ENCODE measurements at regions not wholly inside any gene's neighbourhood (a gene's known extent, or its start where the extent isn't known, plus 50 kb on each side); places are given as distances from the start of the nearest gene placed in this dataset.

- DNase-seq (ENCODE audit: low read depth): no peak
- no peak overlapping the region for H3K4me3 ChIP-seq (ENCODE audit: control insufficient read depth, low read depth, low read length)
- no peak for TF ChIP-seq CTCF (IDR thresholded peaks at IDR 0.05; ENCODE audit: control insufficient read depth, insufficient read depth, low read depth, low read length, missing control alignments)
Measured at GRCh38 chr3:124565551-124565950, 164.7 kb upstream of the UMPS start.

GRCh38 chr3:124566701-124567100 is 163.6 kb upstream of the UMPS start:
- TF ChIP-seq CTCF (IDR thresholded peaks at IDR 0.05; ENCODE audit: control insufficient read depth, insufficient read depth, low read depth, low read length, missing control alignments): no peak
- H3K4me3 ChIP-seq (ENCODE audit: control insufficient read depth, low read depth, low read length): no peak overlapping the region
- no peak for DNase-seq (ENCODE audit: low read depth)

- no peak for DNase-seq (ENCODE audit: low read depth)
- no peak for TF ChIP-seq CTCF (IDR thresholded peaks at IDR 0.05; ENCODE audit: control insufficient read depth, insufficient read depth, low read depth, low read length, missing control alignments)
- H3K4me3 ChIP-seq (ENCODE audit: control insufficient read depth, low read depth, low read length): no peak overlapping the region
Measured at GRCh38 chr3:124567179-124567578, 163.1 kb upstream of the UMPS start.

DNA sequence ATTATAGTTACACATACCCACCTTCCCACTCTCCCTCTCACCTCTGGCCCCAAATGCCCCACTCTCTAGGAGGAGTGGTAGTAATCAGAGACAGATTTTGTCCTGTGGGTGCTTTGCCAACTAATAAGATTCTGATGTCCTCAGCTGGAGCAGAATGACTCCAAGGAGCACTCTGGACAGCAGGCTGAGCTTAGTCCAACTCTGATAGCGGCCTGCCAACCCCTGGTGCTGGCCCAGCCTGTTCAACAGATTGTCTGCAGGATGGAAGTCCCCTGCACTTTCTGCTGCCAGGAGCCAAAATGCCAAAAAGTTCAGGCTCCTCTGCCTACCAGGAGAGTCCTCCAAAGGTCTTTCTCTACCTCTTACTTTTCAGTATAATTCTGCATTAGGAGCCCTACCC is 160.5 kb upstream of the UMPS start:
- no peak for TF ChIP-seq CTCF (IDR thresholded peaks at IDR 0.05; ENCODE audit: control insufficient read depth, insufficient read depth, low read depth, low read length, missing control alignments)
- no peak overlapping the region for H3K4me3 ChIP-seq (ENCODE audit: control insufficient read depth, low read depth, low read length)
- no peak for DNase-seq (ENCODE audit: low read depth)

GRCh38 chr3:124570232-124570631 is 160.0 kb upstream of the UMPS start:
- DNase-seq (ENCODE audit: low read depth): no peak
- no peak overlapping the region for H3K4me3 ChIP-seq (ENCODE audit: control insufficient read depth, low read depth, low read length)
- no peak for TF ChIP-seq CTCF (IDR thresholded peaks at IDR 0.05; ENCODE audit: control insufficient read depth, insufficient read depth, low read depth, low read length, missing control alignments)

- no peak for DNase-seq (ENCODE audit: low read depth)
- TF ChIP-seq CTCF (IDR thresholded peaks at IDR 0.05; ENCODE audit: control insufficient read depth, insufficient read depth, low read depth, low read length, missing control alignments): no peak
- H3K4me3 ChIP-seq (ENCODE audit: control insufficient read depth, low read depth, low read length): no peak overlapping the region
Measured at GRCh38 chr3:124572851-124573405, 157.3 kb upstream of the UMPS start.

- H3K4me3 ChIP-seq (ENCODE audit: control insufficient read depth, low read depth, low read length): no peak overlapping the region
- TF ChIP-seq CTCF (IDR thresholded peaks at IDR 0.05; ENCODE audit: control insufficient read depth, insufficient read depth, low read depth, low read length, missing control alignments): no peak
- no peak for DNase-seq (ENCODE audit: low read depth)
Measured at GRCh38 chr3:124574012-124574411, 156.2 kb upstream of the UMPS start.
